ENCODE measurements at regions not wholly inside any gene's neighbourhood (a gene's known extent, or its start where the extent isn't known, plus 50 kb on each side); places are given as distances from the start of the nearest gene placed in this dataset.

- no peak for TF ChIP-seq IRF2 (CRISPR knock-in tag; IDR thresholded peaks at IDR 0.05; ENCODE audit: borderline replicate concordance, low read depth)
- TF ChIP-seq CREM (CRISPR knock-in tag; IDR thresholded peaks at IDR 0.05) = no peak
Measured at GRCh38 chr6:133740816-133741215, 148.1 kb upstream of the TCF21 start (continued).

DNA sequence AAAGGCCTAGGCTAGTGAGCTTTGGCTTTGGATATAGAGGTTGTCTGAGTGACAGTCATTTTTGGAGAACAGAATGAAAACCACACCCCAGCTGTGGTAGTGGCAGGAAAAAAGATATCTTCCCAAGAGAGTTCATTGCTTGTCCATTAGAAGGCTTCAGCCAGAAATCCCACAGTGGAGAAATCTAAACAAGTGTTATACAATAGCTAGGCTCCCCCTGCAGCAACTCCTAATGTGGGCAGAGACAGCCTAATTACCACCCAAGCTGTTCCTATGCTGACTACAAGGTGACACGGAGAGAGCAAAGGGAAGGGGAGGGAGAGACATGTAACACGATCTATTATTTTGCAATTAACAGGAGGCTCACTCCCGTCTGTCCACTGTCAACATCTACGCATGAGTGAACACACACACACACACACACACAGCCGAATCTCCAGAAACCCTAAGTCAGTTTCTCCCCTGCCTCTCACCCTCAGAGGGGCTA, 147.5 kb upstream of the TCF21 start:
- DNase-seq (ENCODE audit: low spot score) = no peak
- Mint-ChIP-seq H3K27ac (no peak overlapping the region), H3K4me3 (no peak overlapping the region), H3K27me3 (ENCODE audit: low read depth) (no peaks in the 10 kb centered on the region), H3K4me1 (peaks cover 17% of the 10 kb centered on the region), H3K9me3 (no peaks in the 10 kb centered on the region), H3K36me3 (no peaks in the 10 kb centered on the region)
- peak; percentile 67 for ATAC-seq
- ChIA-PET CTCF (interaction anchor here (0.6 kb wide), 1 partner anchor 1441 kb away, joined by 4 read pairs; no protein-coding TSS in a partner anchor), POLR2A (no interaction called here)
- no peak for TF ChIP-seq ZNF416 (CRISPR knock-in tag; IDR thresholded peaks at IDR 0.05)
- TF ChIP-seq ZNF121 (CRISPR knock-in tag; IDR thresholded peaks at IDR 0.05) = no peak
- TF ChIP-seq SMAD3 (CRISPR knock-in tag; IDR thresholded peaks at IDR 0.05; ENCODE audit: borderline replicate concordance) = no peak
- TF ChIP-seq, protein P1, sequence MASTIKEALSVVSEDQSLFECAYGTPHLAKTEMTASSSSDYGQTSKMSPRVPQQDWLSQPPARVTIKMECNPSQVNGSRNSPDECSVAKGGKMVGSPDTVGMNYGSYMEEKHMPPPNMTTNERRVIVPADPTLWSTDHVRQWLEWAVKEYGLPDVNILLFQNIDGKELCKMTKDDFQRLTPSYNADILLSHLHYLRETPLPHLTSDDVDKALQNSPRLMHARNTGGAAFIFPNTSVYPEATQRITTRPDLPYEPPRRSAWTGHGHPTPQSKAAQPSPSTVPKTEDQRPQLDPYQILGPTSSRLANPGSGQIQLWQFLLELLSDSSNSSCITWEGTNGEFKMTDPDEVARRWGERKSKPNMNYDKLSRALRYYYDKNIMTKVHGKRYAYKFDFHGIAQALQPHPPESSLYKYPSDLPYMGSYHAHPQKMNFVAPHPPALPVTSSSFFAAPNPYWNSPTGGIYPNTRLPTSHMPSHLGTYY (CRISPR knock-in tag; IDR thresholded peaks at IDR 0.05) = no peak
- TF ChIP-seq CBFB (CRISPR knock-in tag; IDR thresholded peaks at IDR 0.05; ENCODE audit: low read depth) = no peak
- TF ChIP-seq RORB (CRISPR knock-in tag; IDR thresholded peaks at IDR 0.05) = no peak
- no peak for TF ChIP-seq AFF4 (CRISPR knock-in tag; IDR thresholded peaks at IDR 0.05; ENCODE audit: borderline replicate concordance)

DNA sequence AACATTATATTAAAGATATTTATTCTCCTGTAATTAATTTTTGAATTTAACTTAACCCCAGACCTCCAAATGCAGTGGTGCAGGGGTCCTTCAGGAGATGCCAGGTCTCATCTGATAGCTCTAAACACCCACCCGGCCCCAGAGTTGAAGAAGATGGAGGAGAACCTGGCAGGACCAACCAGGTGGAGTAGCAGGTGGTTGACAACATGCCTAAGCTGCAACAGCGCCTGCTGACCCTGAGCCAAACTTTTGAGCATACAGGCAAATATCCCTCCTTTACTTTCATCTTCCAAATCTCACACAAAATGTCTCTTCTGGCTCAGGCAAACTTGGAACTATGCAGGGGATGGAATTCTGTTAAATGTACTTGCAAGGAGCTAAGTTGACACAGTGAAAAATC, 145.3 kb upstream of the TCF21 start:
- ChIA-PET POLR2A (no interaction called here), CTCF (interaction anchor here (0.8 kb wide), 1 partner anchor 177 kb away, joined by 3 read pairs; no protein-coding TSS in a partner anchor)
- no peaks in the 10 kb centered on the region for H3K27me3 Mint-ChIP-seq (ENCODE audit: low read depth)
- TF ChIP-seq ZNF232 (CRISPR knock-in tag; IDR thresholded peaks at IDR 0.05) (no peak), JUN (CRISPR knock-in tag; IDR thresholded peaks at IDR 0.05) (no peak), CREM (CRISPR knock-in tag; IDR thresholded peaks at IDR 0.05) (no peak), EMX1 (CRISPR knock-in tag; IDR thresholded peaks at IDR 0.05) (no peak), HMGXB4 (CRISPR knock-in tag; IDR thresholded peaks at IDR 0.05) (no peak), ZNF138 (CRISPR knock-in tag; conservative IDR thresholded peaks at IDR 0.05) (no peak), ZNF512 (CRISPR knock-in tag; IDR thresholded peaks at IDR 0.05; ENCODE audit: borderline replicate concordance) (no peak), SP1 (CRISPR knock-in tag; conservative IDR thresholded peaks at IDR 0.05) (no peak), GTF2I (CRISPR knock-in tag; conservative IDR thresholded peaks at IDR 0.05) (no peak), TEAD4 (CRISPR knock-in tag; IDR thresholded peaks at IDR 0.05) (no peak)
- TF ChIP-seq, protein P2, sequence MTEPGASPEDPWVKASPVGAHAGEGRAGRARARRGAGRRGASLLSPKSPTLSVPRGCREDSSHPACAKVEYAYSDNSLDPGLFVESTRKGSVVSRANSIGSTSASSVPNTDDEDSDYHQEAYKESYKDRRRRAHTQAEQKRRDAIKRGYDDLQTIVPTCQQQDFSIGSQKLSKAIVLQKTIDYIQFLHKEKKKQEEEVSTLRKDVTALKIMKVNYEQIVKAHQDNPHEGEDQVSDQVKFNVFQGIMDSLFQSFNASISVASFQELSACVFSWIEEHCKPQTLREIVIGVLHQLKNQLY (CRISPR knock-in tag; IDR thresholded peaks at IDR 0.05) = no peak
- TF ChIP-seq, protein P3, sequence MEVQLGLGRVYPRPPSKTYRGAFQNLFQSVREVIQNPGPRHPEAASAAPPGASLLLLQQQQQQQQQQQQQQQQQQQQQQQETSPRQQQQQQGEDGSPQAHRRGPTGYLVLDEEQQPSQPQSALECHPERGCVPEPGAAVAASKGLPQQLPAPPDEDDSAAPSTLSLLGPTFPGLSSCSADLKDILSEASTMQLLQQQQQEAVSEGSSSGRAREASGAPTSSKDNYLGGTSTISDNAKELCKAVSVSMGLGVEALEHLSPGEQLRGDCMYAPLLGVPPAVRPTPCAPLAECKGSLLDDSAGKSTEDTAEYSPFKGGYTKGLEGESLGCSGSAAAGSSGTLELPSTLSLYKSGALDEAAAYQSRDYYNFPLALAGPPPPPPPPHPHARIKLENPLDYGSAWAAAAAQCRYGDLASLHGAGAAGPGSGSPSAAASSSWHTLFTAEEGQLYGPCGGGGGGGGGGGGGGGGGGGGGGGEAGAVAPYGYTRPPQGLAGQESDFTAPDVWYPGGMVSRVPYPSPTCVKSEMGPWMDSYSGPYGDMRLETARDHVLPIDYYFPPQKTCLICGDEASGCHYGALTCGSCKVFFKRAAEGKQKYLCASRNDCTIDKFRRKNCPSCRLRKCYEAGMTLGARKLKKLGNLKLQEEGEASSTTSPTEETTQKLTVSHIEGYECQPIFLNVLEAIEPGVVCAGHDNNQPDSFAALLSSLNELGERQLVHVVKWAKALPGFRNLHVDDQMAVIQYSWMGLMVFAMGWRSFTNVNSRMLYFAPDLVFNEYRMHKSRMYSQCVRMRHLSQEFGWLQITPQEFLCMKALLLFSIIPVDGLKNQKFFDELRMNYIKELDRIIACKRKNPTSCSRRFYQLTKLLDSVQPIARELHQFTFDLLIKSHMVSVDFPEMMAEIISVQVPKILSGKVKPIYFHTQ (CRISPR knock-in tag; IDR thresholded peaks at IDR 0.05) = no peak
- TF ChIP-seq, protein P1 (CRISPR knock-in tag; IDR thresholded peaks at IDR 0.05) = no peak

More for the DNA sequence above, 145.3 kb upstream of the TCF21 start:
- Mint-ChIP-seq H3K9me3 (no peaks in the 10 kb centered on the region), H3K36me3 (no peaks in the 10 kb centered on the region), H3K4me1 (peaks cover 10% of the 10 kb centered on the region), H3K4me3 (no peak overlapping the region), H3K27ac (no peak overlapping the region)
- no peak for ATAC-seq
- DNase-seq (ENCODE audit: low spot score) = no peak
